Hematopoietic multipotent progenitor cell treated with erythropoietin and hydrocortisone succinate and interleukin-3 and kit ligand, for 6 days (in vitro differentiated cells): ENCODE measurements at regions not wholly inside any gene's neighbourhood (a gene's known extent, or its start where the extent isn't known, plus 50 kb on each side); places are given as distances from the start of the nearest gene placed in this dataset.
"Not testable (repeated sequence)": the region's sequence is repeated elsewhere in the genome, so short reads cannot be mapped to it uniquely, and the experiment has no call there.

Experiments used
- DNase-seq: peaks from one replicate; pipeline ENCODE4 v3.0.0-alpha.2; 2015

DNA sequence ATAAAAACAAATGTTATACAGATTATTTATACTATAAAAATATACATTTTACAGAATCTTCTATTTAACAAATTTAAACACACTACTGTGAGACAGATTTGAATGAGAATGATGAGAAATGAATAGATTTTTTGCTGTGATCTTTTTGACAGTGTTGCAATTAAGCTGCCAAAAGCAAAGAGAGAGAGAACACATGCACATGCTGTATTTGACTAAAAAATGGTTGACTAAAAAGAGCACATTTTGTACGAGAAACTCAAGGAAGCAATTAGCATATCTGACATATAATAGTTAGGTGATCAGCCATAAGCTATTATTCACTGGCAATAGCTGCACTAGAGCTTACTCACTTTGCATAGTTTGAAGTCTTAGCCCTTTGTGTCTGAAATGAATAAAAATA, 115.8 kb downstream of the SYT10 start:
- no peak for DNase-seq

GRCh38 chr12:33322519-33322918, 117.1 kb downstream of the SYT10 start:
- no peak for DNase-seq

- DNase-seq: no peak
Measured at GRCh38 chr12:33317746-33318145, 121.9 kb downstream of the SYT10 start.

GRCh38 chr12:33314223-33314622, 125.4 kb downstream of the SYT10 start:
- DNase-seq: no peak

DNA sequence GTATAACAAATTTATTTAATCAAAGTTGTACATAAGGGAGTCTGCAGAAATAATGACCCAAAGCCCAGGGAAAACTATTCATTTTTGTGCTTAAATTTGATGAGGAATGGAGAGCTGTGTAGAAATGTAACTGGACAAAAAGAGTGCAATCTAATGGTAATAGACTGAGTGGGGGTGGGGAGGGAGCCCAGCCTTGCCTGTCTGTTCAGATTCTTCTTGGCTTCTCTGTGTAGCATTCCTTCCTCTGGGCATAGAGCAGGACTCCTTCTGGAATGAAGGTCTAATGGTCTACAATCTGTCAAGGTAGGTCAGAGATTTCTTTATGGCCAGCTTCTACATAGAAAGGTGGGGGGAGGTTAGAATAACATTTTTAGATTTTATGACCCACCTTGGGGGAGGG, 126.1 kb downstream of the SYT10 start:
- DNase-seq: no peak

- DNase-seq: no peak
Measured at GRCh38 chr12:33310471-33310870, 129.1 kb downstream of the SYT10 start.

DNA sequence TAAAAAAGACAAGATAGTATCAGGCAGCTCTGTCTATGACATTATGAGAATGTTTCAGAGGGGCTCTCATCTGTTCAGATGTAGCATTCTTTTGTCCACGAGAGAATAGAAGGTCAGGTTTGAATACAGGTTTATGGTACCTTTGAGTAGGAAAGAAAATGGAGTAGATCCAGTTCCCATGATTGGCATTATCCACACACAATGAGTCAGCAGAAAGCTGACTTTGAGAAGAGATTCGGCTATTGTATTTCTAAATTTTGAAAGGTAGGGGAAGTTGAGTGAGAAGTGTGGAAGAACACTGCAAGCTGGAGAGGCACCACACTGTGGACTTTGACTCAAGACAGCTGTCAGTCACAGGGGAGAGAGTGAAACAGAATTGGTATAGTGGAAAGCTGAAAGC, 135.4 kb downstream of the SYT10 start:
- no peak for DNase-seq

GRCh38 chr12:33296529-33296928, 143.1 kb downstream of the SYT10 start:
- no peak for DNase-seq

GRCh38 chr12:33290703-33291102, 148.9 kb downstream of the SYT10 start:
- no peak for DNase-seq

DNA sequence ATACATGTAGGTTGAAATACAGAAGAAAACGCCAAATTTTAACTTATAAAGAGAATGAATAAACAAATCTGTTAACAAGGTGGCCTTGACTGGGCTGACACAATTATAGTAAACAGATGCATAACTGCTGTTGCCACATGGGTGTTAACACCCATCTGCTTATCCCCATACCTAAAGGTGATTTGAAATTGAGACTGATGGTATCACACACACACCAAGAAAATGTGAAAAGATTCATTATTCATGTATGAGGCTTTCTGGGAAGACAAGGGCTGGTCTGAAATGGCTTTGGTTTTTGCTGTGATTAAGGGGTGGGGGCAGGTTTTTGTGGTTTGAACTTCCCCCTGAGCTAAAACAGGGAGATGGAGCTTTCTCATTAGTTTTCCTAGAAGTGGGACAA, 156.6 kb downstream of the SYT10 start:
- DNase-seq: no peak

- no peak for DNase-seq
Measured at GRCh38 chr12:33277376-33277775, 162.2 kb downstream of the SYT10 start.

GRCh38 chr12:33267641-33268040, 172.0 kb downstream of the SYT10 start:
- DNase-seq: no peak

DNA sequence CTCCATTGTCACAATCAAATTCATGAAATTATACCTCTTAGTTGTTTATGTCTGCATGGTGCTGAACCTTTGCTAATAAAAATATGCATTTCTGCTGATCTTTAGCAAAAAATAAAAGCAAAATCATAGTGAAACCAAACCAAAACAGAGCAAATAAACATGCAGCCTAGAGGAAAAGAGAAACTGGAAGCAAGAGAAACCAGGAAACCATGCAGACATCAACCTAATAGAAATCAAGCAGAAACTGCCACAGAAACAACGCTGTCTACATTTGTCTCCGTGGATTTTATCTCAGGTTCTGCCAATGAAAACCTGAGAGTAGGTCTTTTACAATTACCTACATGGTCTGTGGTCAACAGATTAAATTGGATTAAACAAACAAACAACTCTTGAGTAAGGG, 173.7 kb downstream of the SYT10 start:
- DNase-seq: no peak

GRCh38 chr12:33265033-33265731, 174.4 kb downstream of the SYT10 start:
- DNase-seq: no peak

GRCh38 chr12:33253178-33253577, 186.4 kb downstream of the SYT10 start:
- no peak for DNase-seq

DNA sequence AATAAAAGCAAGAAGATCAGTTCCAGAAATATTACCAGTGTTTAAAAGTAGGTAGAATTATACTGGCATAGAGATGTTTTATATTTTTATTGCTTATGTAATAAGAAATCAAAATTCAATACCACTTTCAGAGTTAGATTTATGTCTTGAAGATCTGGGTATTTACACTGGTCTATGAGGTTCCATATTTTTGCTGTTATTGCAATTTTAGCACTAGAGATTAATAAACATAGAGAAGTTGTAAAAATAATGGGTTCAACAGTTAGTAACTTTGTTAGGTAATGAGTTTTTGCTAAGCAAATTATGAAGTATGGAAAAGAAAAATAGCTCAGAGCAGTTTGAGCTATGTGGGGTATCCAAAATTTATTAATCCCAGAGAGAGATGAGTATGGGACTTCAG, 188.1 kb downstream of the SYT10 start:
- no peak for DNase-seq

DNA sequence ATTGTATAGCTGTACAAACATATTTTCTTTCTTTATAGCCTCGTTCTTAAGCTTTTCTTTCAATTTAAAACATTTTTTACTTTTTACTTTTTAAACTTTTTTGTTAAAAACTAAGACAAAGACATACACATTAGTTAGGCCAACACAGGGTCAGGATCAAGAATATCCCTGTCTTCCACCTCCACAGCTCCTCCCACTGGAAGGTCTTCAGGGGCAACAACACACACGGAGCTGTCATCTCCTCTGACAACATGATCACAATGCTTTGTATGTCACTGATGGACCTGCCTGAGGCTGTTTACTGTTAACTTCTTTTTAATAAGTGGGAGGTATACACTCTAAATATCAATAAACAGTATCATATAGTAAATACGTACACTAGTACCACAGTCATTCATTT, 191.3 kb downstream of the SYT10 start:
- DNase-seq: no peak

GRCh38 chr12:33247625-33248024, 192.0 kb downstream of the SYT10 start:
- DNase-seq: no peak

DNA sequence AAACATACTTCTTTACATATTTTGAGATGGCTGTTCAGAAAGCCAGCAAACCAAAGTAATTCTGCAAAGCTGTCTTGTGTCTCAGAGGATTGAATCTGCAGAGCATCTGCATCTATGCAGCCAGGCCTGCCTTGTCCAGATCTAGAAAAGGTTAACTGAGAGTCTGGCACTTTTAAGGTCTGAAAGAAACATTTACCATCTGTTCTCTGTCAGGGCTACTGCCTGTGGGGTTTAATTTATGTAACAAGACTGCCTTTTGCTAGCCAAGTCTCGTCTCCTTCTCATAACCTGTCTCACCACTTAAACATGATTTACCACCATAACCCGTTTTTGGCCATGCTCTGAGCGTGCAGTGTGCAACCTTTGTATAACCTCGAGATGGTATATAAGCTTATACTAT, 194.2 kb downstream of the SYT10 start:
- DNase-seq: no peak

GRCh38 chr12:33226671-33227070, 212.9 kb downstream of the SYT10 start:
- no peak for DNase-seq

- DNase-seq: no peak
Measured at GRCh38 chr12:33223956-33224355, 215.7 kb downstream of the SYT10 start.

GRCh38 chr12:33222357-33222756, 217.3 kb downstream of the SYT10 start:
- DNase-seq: no peak

DNA sequence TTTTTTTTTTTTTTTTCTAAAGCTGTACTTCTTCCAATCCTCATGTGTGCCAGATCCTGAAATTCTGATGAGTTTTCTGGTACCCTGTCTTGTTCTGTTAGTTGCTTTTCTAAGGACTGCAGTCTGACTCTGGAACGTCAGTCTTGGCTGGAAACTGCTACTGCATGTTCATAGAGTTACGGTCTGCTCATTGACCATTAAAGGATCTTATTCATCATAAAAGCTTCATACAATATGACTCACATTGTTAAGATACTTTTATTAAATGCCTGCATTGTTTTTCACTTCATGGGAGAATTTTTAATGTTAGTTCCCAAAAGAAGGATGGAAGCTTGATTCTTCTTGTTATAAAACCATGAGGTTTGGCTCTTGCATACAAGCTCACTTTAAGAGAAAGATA, 233.6 kb downstream of the SYT10 start:
- DNase-seq: no peak

DNA sequence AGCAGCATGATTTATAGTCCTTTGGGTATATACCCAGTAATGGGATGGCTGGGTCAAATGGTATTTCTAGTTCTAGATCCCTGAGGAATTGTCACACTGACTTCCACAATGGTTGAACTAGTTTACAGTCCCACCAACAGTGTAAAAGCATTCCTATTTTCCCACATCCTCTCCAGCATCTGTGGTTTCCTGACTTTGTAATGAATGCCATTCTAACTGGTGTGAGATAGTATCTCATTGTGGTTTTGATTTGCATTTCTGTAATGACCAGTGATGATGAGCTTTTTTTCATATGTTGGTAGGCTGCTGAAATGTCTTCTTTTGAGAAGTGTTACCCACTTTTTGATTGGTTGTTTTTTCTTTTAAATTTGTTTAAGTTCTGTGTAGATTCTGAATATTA, 245.2 kb downstream of the SYT10 start:
- DNase-seq: not testable (repeated sequence)

DNA sequence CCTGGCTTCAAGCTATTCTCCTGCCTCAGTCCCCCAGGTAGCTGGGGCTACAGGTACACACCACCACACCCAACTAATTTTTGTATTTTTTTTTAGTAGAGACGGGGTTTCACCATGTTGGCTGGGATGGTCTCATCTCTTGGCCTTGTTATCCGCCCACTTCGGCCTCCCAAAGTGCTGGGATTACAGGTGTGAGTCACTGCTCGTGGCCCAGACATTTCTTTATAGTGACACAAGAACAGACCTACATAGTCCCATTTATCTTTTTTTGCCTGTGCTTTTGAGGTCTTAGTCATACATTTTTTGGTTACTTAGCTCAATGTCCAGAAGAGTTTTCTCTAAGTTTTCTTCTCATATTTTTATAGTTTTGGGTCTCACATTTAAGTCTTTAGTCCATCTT, 247.4 kb downstream of the SYT10 start:
- no peak for DNase-seq

DNA sequence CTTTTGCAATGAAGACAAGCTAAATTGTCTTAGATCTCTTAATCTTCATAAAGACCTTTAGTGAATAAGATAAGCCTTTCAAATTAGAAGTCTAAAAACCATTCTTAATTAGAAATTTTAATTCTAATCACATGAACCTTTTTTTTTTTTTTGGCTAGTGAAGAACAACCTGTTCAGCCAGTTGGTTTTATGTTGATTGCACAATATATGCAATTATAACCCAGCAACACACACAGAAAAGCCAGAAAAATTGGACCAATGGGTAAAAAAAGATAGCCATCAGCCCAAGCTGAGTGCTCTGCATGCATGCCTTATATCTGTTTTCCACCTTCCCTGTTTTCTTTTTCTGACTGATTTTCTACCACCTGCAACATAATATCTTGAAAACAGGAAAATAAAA, 252.2 kb downstream of the SYT10 start:
- no peak for DNase-seq
